GM12878 (cell line): ENCODE measurements at regions not wholly inside any gene's neighbourhood (a gene's known extent, or its start where the extent isn't known, plus 50 kb on each side); places are given as distances from the start of the nearest gene placed in this dataset.

Experiments used
- ATAC-seq: fragments of 200-7000 bp; cut with Tn5 transposase; 3 replicates; pipeline ENCODE4 v1.9.1; 2020; ENCODE audit warnings: mild to moderate bottlenecking, moderate library complexity
- BruUV-seq: library from RNA; stranded (reverse); fragments of 400-500 nt; replicated peaks from 2 replicates; lab custom pipeline; 2021; lab: Mats Ljungman, UMichigan
- CTCF ChIA-PET: fragments of 300-600 bp; sonication (Branson Sonifier 250); formaldehyde crosslinking; extraction: SDS; loops from one replicate; lab custom pipeline; 2021; ENCODE audit warnings: inconsistent platforms; lab: Yijun Ruan, JAX
- POLR2A ChIA-PET: fragments of 350-600 bp; formaldehyde crosslinking; extraction: SDS; loops from one replicate; lab custom pipeline; 2021; ENCODE audit warnings: inconsistent platforms; lab: Charles Lee
- RAD21 ChIA-PET: fragments of 300-600 bp; sonication (Branson Sonifier 250); formaldehyde crosslinking; loops from one replicate; lab custom pipeline; 2023; ENCODE audit warnings: antibody characterized with exemption; ENCODE audit not compliant: unreplicated experiment; lab: Charles Lee
- SMC1A ChIA-PET: fragments of 300-600 bp; sonication (Branson Sonifier 250); formaldehyde crosslinking; loops from one replicate; lab custom pipeline; 2023; ENCODE audit not compliant: unreplicated experiment, uncharacterized antibody; lab: Charles Lee
- DNase-seq: peaks from one replicate; pipeline ENCODE4 v3.0.0-alpha.2; 2011; ENCODE audit warnings: low read depth, low spot score
- FAIRE-seq: peaks from 3 replicates; lab custom pipeline; 2011; peaks lifted over from hg19 to GRCh38; lab: Jason Lieb, UNC
- H2AFZ ChIP-seq: 2 replicates; pipeline ENCODE4 v1.6.0; 2011; ENCODE audit warnings: low read depth, low read length, control low read depth; ENCODE audit not compliant: control insufficient read depth
- H3K27ac ChIP-seq: 2 replicates; pipeline ENCODE4 v1.5.1; 2011; ENCODE audit warnings: control low read depth; ENCODE audit not compliant: control insufficient read depth, insufficient read depth
- H3K27me3 ChIP-seq, 2 experiments: replicated peaks in 1 of 2; 2 replicates each; pipeline versions ENCODE4 v1.6.0 to v1.6.1; 2011; ENCODE audit warnings: low read length in 1 of 2; ENCODE audit not compliant: control insufficient read depth in 2 of 2, insufficient read depth in 2 of 2
- H3K36me3 ChIP-seq, 2 experiments: 2 replicates each; pipeline ENCODE4 v1.5.1; 2011; ENCODE audit warnings: low read length in 1 of 2; ENCODE audit not compliant: control insufficient read depth in 2 of 2, insufficient read depth in 2 of 2
- H3K4me1 ChIP-seq: 2 replicates; pipeline ENCODE4 v1.6.1; 2011; ENCODE audit warnings: mild to moderate bottlenecking, low read length, moderate library complexity, mixed read lengths; ENCODE audit not compliant: control insufficient read depth, insufficient read depth
- H3K4me2 ChIP-seq: 2 replicates; pipeline ENCODE4 v1.6.0; 2011; ENCODE audit warnings: control low read depth; ENCODE audit not compliant: control insufficient read depth, insufficient read depth
- H3K4me3 ChIP-seq: fragments of 200-600 bp; sonication (generic); 2 replicates; pipeline ENCODE4 v1.5.1; 2016
- H3K79me2 ChIP-seq: 2 replicates; pipeline ENCODE4 v1.6.0; 2011; ENCODE audit warnings: low read length; ENCODE audit not compliant: control insufficient read depth, insufficient read depth
- H3K9ac ChIP-seq: 2 replicates; pipeline ENCODE4 v1.8.0; 2011; ENCODE audit warnings: low read length, control low read depth, mixed read lengths; ENCODE audit not compliant: control insufficient read depth, insufficient read depth
- H3K9me3 ChIP-seq: replicated peaks from 3 replicates; pipeline ENCODE4 v1.5.1; 2011; ENCODE audit warnings: mild to moderate bottlenecking, low read length; ENCODE audit not compliant: control insufficient read depth, insufficient read depth
- H4K20me1 ChIP-seq: 2 replicates; pipeline ENCODE4 v1.6.0; 2011; ENCODE audit not compliant: control insufficient read depth, insufficient read depth
- BMI1 ChIP-seq: fragments of 450-650 bp; IDR thresholded peaks from 2 replicates; pipeline ENCODE4 v1.6.1; 2016; ENCODE audit warnings: mild to moderate bottlenecking, moderate library complexity, borderline replicate concordance
- CHD1 ChIP-seq: IDR thresholded peaks from 2 replicates; pipeline ENCODE4 v1.6.1; 2012; ENCODE audit warnings: low read depth, low read length, improper control_type of control experiment
- CREM ChIP-seq: IDR thresholded peaks from 2 replicates; pipeline ENCODE4 v1.6.1; 2014; ENCODE audit warnings: antibody characterized with exemption, low read depth
- KAT2A ChIP-seq: conservative IDR thresholded peaks from 2 replicates; pipeline ENCODE4 v1.6.1; 2011; ENCODE audit warnings: low read depth, low read length; ENCODE audit not compliant: control insufficient read depth
- MTA2 ChIP-seq: fragments of 450-650 bp; IDR thresholded peaks from 2 replicates; pipeline ENCODE4 v1.6.1; 2016; ENCODE audit warnings: low read depth, mild to moderate bottlenecking, moderate library complexity
- RCOR1 ChIP-seq: conservative IDR thresholded peaks from 2 replicates; pipeline ENCODE4 v1.6.1; 2012; ENCODE audit warnings: low read depth, low read length, improper control_type of control experiment
- SMC3 ChIP-seq: IDR thresholded peaks from 2 replicates; pipeline ENCODE4 v1.6.1; 2011; ENCODE audit warnings: low read length, improper control_type of control experiment, borderline replicate concordance
- TARDBP ChIP-seq: IDR thresholded peaks from 2 replicates; pipeline ENCODE4 v1.6.1; 2016; ENCODE audit warnings: borderline replicate concordance
- YY1 ChIP-seq: IDR thresholded peaks from 2 replicates; pipeline ENCODE4 v1.6.1; 2011; ENCODE audit warnings: low read depth, mild to moderate bottlenecking, low read length
- WGBS: methylation state at CpG from one replicate; pipeline ENCODE4 v1.1.6; 2016; ENCODE audit warnings: low lambda C conversion rate; ENCODE audit not compliant: insufficient replicate concordance, insufficient coverage; ENCODE audit errors: missing lambda C conversion rate; 5-methylcytosine and 5-hydroxymethylcytosine counted together
- in situ Hi-C: fragments of 300-500 bp; cut with MboI; formaldehyde crosslinking; loops from 9 replicates; pipeline ENCODE4 v1.14.3; 2018; ENCODE audit warnings: mixed read lengths
- intact Hi-C: fragments of 100-400 bp; cut with micrococcal nuclease; formaldehyde crosslinking; loops from one replicate; pipeline ENCODE4 v1.14.2; 2022; ENCODE audit not compliant: unreplicated experiment
- TF ChIP-seq, protein P1 (sequence below): fragments of 450-650 bp; formaldehyde crosslinking; IDR thresholded peaks from 2 replicates; pipeline ENCODE4 v1.5.0; 2022; ENCODE audit warnings: mild to moderate bottlenecking, missing genetic modification characterization
- TF ChIP-seq, protein P2 (sequence below): fragments of 450-650 bp; IDR thresholded peaks from 2 replicates; pipeline ENCODE4 v1.6.1; 2017; ENCODE audit warnings: mild to moderate bottlenecking, moderate library complexity
- TF ChIP-seq, protein P3 (sequence below): IDR thresholded peaks from 2 replicates; pipeline ENCODE4 v1.6.1; 2011; ENCODE audit warnings: borderline replicate concordance, low read depth, mild to moderate bottlenecking, moderate library complexity, low read length; ENCODE audit not compliant: insufficient read depth, poor library complexity, severe bottlenecking
- TF ChIP-seq, protein P4 (sequence below): fragments of 450-650 bp; IDR thresholded peaks from 2 replicates; pipeline ENCODE4 v1.6.1; 2018; ENCODE audit warnings: mild to moderate bottlenecking, low read depth, moderate library complexity; ENCODE audit not compliant: partially characterized antibody

DNA sequence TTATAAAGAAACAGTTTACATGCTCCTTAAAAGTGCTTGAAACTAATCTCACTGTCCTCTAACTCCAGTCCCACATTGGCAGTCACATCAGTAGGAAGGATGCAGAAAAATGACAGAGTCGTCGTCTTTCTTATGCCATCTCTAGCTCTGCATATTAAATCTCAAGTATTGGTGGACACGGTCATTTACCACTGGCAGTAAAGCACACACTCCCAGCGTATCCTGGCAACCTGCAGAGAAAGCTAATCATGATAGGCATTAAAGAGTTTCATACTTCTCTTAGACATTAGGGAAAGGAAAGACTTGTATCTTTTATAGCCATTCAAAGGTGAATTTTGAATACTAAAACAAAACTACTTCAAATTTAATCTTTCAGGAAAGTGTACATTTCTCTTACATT, 202.0 kb upstream of the COBL start:
- no peak for ATAC-seq
- H3K79me2 ChIP-seq: no peaks in the 10 kb centered on the region
- 35% methylated on average over 4 of the region's 4 CpGs for WGBS
- H3K9ac ChIP-seq: no peak overlapping the region
- DNase-seq: no peak
- no peaks in the 10 kb centered on the region for H3K36me3 ChIP-seq
- BruUV-seq: no TSS peak
- no peak overlapping the region for H3K4me2 ChIP-seq
- H3K27ac ChIP-seq: no peak overlapping the region
- no peaks in the 10 kb centered on the region for H3K27me3 ChIP-seq
- no peaks in the 10 kb centered on the region for H3K4me1 ChIP-seq
- H4K20me1 ChIP-seq: no peaks in the 10 kb centered on the region
- intact Hi-C loops (no loop called here), in situ Hi-C loops (no loop called here)
- FAIRE-seq: no peak
- ChIA-PET CTCF (no interaction called here), SMC1A (no interaction called here), RAD21 (no interaction called here), POLR2A (no interaction called here)
- H3K9me3 ChIP-seq: no peaks in the 10 kb centered on the region
- H2AFZ ChIP-seq: no peak overlapping the region
- no peak overlapping the region for H3K4me3 ChIP-seq
- TF ChIP-seq KAT2A: no peak
- TF ChIP-seq BMI1: no peak
- TF ChIP-seq SMC3: no peak
- TF ChIP-seq, protein P1, sequence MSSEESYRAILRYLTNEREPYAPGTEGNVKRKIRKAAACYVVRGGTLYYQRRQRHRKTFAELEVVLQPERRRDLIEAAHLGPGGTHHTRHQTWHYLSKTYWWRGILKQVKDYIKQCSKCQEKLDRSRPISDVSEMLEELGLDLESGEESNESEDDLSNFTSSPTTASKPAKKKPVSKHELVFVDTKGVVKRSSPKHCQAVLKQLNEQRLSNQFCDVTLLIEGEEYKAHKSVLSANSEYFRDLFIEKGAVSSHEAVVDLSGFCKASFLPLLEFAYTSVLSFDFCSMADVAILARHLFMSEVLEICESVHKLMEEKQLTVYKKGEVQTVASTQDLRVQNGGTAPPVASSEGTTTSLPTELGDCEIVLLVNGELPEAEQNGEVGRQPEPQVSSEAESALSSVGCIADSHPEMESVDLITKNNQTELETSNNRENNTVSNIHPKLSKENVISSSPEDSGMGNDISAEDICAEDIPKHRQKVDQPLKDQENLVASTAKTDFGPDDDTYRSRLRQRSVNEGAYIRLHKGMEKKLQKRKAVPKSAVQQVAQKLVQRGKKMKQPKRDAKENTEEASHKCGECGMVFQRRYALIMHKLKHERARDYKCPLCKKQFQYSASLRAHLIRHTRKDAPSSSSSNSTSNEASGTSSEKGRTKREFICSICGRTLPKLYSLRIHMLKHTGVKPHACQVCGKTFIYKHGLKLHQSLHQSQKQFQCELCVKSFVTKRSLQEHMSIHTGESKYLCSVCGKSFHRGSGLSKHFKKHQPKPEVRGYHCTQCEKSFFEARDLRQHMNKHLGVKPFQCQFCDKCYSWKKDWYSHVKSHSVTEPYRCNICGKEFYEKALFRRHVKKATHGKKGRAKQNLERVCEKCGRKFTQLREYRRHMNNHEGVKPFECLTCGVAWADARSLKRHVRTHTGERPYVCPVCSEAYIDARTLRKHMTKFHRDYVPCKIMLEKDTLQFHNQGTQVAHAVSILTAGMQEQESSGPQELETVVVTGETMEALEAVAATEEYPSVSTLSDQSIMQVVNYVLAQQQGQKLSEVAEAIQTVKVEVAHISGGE: no peak
- no peak for TF ChIP-seq CHD1
- no peak for TF ChIP-seq RCOR1
- no peak for TF ChIP-seq TARDBP
- TF ChIP-seq, protein P2, sequence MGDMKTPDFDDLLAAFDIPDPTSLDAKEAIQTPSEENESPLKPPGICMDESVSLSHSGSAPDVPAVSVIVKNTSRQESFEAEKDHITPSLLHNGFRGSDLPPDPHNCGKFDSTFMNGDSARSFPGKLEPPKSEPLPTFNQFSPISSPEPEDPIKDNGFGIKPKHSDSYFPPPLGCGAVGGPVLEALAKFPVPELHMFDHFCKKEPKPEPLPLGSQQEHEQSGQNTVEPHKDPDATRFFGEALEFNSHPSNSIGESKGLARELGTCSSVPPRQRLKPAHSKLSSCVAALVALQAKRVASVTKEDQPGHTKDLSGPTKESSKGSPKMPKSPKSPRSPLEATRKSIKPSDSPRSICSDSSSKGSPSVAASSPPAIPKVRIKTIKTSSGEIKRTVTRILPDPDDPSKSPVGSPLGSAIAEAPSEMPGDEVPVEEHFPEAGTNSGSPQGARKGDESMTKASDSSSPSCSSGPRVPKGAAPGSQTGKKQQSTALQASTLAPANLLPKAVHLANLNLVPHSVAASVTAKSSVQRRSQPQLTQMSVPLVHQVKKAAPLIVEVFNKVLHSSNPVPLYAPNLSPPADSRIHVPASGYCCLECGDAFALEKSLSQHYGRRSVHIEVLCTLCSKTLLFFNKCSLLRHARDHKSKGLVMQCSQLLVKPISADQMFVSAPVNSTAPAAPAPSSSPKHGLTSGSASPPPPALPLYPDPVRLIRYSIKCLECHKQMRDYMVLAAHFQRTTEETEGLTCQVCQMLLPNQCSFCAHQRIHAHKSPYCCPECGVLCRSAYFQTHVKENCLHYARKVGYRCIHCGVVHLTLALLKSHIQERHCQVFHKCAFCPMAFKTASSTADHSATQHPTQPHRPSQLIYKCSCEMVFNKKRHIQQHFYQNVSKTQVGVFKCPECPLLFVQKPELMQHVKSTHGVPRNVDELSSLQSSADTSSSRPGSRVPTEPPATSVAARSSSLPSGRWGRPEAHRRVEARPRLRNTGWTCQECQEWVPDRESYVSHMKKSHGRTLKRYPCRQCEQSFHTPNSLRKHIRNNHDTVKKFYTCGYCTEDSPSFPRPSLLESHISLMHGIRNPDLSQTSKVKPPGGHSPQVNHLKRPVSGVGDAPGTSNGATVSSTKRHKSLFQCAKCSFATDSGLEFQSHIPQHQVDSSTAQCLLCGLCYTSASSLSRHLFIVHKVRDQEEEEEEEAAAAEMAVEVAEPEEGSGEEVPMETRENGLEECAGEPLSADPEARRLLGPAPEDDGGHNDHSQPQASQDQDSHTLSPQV: no peak
- TF ChIP-seq MTA2: no peak
- TF ChIP-seq, protein P3, sequence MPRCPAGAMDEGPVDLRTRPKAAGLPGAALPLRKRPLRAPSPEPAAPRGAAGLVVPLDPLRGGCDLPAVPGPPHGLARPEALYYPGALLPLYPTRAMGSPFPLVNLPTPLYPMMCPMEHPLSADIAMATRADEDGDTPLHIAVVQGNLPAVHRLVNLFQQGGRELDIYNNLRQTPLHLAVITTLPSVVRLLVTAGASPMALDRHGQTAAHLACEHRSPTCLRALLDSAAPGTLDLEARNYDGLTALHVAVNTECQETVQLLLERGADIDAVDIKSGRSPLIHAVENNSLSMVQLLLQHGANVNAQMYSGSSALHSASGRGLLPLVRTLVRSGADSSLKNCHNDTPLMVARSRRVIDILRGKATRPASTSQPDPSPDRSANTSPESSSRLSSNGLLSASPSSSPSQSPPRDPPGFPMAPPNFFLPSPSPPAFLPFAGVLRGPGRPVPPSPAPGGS: no peak
- TF ChIP-seq YY1: no peak
- no peak for TF ChIP-seq CREM
- TF ChIP-seq, protein P4, sequence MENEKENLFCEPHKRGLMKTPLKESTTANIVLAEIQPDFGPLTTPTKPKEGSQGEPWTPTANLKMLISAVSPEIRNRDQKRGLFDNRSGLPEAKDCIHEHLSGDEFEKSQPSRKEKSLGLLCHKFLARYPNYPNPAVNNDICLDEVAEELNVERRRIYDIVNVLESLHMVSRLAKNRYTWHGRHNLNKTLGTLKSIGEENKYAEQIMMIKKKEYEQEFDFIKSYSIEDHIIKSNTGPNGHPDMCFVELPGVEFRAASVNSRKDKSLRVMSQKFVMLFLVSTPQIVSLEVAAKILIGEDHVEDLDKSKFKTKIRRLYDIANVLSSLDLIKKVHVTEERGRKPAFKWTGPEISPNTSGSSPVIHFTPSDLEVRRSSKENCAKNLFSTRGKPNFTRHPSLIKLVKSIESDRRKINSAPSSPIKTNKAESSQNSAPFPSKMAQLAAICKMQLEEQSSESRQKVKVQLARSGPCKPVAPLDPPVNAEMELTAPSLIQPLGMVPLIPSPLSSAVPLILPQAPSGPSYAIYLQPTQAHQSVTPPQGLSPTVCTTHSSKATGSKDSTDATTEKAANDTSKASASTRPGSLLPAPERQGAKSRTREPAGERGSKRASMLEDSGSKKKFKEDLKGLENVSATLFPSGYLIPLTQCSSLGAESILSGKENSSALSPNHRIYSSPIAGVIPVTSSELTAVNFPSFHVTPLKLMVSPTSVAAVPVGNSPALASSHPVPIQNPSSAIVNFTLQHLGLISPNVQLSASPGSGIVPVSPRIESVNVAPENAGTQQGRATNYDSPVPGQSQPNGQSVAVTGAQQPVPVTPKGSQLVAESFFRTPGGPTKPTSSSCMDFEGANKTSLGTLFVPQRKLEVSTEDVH: no peak
